AG09319 (cell line): ENCODE measurements at regions not wholly inside any gene's neighbourhood (a gene's known extent, or its start where the extent isn't known, plus 50 kb on each side); places are given as distances from the start of the nearest gene placed in this dataset.

Experiments
- DNase-seq: peaks from one replicate; pipeline ENCODE4 v3.0.0-alpha.2; 2010; ENCODE audit warnings: low read depth; ENCODE audit errors: extremely low read depth
- TF ChIP-seq, protein P1 (sequence below): IDR thresholded peaks from 2 replicates; pipeline ENCODE4 v1.5.1; 2011; ENCODE audit warnings: low read depth, mild to moderate bottlenecking, inconsistent platforms, low read length, moderate library complexity

DNA sequence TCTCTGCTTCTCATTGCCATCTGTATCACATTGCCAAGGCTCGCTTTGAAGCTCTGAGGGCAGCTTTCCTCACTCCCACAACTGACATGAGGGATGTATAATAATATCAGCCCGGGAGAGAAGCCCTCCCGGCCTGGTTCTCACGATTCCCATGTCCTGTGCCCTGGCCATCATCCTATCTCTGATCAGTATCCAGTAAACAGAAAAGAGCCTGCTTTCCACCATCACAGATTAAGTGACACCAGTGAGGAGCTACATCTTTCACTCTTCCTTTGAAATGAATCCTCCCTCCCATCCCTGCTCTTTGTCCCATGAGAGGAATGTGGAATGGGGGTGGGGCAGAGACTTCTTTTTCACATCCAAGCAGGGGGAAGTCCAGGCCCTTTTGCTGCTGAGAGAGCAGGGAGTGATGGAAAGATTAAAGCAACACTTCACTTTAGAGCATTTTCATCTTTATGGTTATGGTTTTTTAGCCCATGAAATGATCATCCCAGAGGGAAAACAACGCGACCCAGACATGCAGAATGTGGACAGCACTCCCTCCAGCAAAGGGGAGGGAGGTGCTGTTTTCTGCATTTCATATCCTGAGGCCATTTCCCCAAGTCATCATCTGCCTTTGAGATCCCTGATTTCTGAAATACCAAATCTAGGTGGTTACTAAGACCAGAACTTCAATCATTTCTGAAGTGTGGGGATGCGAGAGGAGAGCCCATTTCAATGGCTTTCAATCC is 84.6 kb upstream of the LYZL1 start:
- TF ChIP-seq, protein P1, sequence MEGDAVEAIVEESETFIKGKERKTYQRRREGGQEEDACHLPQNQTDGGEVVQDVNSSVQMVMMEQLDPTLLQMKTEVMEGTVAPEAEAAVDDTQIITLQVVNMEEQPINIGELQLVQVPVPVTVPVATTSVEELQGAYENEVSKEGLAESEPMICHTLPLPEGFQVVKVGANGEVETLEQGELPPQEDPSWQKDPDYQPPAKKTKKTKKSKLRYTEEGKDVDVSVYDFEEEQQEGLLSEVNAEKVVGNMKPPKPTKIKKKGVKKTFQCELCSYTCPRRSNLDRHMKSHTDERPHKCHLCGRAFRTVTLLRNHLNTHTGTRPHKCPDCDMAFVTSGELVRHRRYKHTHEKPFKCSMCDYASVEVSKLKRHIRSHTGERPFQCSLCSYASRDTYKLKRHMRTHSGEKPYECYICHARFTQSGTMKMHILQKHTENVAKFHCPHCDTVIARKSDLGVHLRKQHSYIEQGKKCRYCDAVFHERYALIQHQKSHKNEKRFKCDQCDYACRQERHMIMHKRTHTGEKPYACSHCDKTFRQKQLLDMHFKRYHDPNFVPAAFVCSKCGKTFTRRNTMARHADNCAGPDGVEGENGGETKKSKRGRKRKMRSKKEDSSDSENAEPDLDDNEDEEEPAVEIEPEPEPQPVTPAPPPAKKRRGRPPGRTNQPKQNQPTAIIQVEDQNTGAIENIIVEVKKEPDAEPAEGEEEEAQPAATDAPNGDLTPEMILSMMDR: no peak
- no peak for DNase-seq

DNA sequence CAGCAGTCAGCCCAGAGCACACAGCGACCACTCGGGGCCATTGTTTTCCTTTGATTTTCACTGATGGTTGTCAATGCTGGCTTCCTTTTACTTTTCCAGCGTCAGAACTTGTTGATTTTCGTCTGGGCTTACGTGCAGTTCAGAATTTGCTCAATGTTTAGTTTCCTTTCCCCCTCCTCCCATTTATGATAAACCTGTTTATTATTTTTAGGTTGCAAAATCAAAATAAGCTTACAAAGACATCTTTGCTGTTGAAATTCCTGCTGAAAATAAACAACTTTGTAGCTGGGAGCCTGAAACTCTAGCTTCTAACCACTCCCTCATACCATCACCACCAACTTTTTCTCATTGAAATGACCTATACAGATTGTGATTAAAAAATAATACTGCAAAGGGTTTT is 83.1 kb upstream of the LYZL1 start:
- TF ChIP-seq, protein P1: no peak
- no peak for DNase-seq

DNA sequence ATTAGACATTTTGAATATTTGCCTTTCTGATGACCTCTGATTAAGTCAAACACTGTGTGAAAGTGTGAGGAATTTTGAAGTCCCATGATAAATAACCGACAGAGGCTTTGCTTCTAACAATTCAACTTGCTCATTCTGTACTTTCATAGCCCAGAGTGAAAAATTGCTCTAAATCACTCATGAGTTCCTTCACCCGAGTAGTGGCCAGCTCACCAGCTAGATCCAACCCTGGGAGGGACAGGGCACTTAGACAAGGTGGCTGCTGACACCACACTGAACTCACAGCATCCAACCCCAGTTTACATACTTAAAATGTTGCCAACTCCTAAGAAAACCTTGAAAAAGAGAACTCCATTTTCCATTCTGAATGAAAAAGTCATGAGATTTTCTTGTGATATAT is 80.0 kb upstream of the LYZL1 start:
- DNase-seq: no peak
- TF ChIP-seq, protein P1: no peak

DNA sequence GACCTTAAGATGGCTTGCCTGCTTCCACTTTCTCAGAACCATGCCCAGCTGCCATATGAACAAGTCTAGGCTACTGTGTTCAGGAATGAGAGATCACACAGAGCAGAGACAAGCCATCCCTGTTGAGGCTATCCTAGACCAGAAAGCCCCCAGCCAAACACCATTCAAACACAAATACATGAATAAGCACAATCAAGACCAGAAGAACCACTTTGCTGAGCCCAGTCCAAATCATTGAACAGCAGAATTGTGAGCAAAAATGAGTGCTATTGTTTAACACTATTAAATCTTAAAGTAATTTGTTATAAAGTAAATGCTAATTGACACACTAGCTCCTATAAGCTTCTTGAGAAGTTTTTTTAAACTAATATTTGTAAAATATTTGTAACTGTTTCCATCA is 79.0 kb upstream of the LYZL1 start:
- TF ChIP-seq, protein P1: no peak
- DNase-seq: no peak

DNA sequence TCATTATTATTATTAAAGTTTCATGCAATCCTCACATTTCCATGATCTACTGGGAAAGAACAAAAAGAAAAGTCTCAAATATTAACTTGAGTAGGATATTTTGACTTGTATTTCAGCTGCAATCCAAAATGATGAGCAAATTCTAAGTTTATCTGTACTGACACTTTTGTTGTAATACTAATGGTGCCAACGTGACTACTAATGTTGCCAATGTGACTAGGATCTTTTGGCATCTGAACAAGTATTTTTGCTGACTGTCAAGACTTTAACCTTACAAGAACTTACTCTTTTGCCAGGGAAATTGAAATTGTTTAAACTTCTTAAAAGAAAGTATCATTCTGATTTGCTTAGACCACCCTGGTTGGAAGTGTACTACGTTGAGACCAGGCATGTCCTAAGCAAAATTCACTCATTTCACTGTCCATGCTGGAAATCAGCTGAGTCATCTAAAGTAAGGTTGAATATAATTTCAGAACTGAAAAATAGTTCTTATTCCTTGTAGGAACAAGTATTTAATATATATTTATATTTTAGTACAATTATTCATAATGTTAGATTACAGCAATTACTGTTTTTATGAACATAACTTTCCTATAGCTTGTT is 78.5 kb upstream of the LYZL1 start:
- TF ChIP-seq, protein P1: no peak
- no peak for DNase-seq

DNA sequence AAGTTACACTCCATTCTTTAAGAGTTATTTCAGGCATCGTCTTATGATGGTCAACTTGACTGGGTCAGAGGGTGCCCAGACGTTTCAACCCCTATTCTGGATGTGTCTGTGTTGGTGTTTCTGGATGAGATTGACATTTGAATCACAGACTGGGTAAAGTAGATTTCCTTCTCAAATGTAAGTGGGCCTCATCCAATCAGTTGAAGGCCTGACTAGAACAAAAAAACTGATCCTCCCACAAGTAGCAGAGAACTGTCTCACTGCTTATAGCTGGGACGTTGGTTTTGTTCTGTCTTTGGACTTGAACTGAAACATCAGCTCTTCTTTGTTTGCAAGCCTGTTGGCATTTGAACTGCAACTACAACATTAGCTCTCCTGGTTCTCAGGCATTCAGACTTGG is 76.3 kb upstream of the LYZL1 start:
- TF ChIP-seq, protein P1: no peak
- no peak for DNase-seq

DNA sequence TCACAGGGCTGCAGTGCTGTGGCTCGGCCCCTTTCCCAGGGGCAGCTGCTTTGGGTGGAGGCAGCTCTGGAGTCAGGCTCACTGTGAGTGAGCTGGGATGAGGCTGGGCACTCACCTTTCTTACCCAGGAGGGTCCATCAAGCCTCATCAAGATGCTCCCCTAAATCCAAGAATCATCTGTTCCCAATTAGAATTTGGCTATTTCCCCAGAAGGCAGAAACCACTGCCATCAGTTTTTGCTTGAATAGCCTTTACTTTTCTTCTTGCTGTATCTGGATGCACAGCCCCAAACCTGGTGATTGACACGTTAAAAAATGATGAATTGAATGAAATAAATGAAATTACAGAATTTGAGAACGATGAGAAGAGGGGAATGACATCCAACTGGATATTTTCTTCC is 74.3 kb upstream of the LYZL1 start:
- DNase-seq: no peak
- TF ChIP-seq, protein P1: no peak
